PFSK-1 (cell line): ENCODE measurements at regions not wholly inside any gene's neighbourhood (a gene's known extent, or its start where the extent isn't known, plus 50 kb on each side); places are given as distances from the start of the nearest gene placed in this dataset.

ENCODE experiments used
- FOXP2 ChIP-seq: optimal IDR thresholded peaks from 2 replicates; pipeline ENCODE3; 2011; ENCODE audit warnings: borderline replicate concordance, control low read depth, inconsistent platforms; ENCODE audit not compliant: insufficient read depth; ENCODE audit errors: extremely low read length, extremely low read depth
- POLR2AphosphoS5 ChIP-seq: IDR thresholded peaks from 2 replicates; pipeline ENCODE4 v1.6.1; 2012; ENCODE audit warnings: low read depth, mild to moderate bottlenecking, control low read depth, low read length, moderate library complexity
- REST ChIP-seq, 2 experiments: IDR thresholded peaks; 2 replicates each; pipeline versions ENCODE4 v1.6.1 to v1.8.0; 2011 to 2012; ENCODE audit warnings: low read depth in 2 of 2, low read length in 2 of 2, control low read depth in 1 of 2, inconsistent platforms in 1 of 2, mild to moderate bottlenecking in 1 of 2, moderate library complexity in 1 of 2; ENCODE audit not compliant: insufficient read depth in 1 of 2
- SIN3A ChIP-seq: IDR thresholded peaks from 2 replicates; pipeline ENCODE4 v1.6.1; 2012; ENCODE audit warnings: mild to moderate bottlenecking, low read length, moderate library complexity, borderline replicate concordance; ENCODE audit not compliant: insufficient read depth
- TAF1 ChIP-seq: IDR thresholded peaks from 2 replicates; pipeline ENCODE4 v1.6.1; 2012; ENCODE audit warnings: low read length, control low read depth, borderline replicate concordance; ENCODE audit not compliant: insufficient read depth

DNA sequence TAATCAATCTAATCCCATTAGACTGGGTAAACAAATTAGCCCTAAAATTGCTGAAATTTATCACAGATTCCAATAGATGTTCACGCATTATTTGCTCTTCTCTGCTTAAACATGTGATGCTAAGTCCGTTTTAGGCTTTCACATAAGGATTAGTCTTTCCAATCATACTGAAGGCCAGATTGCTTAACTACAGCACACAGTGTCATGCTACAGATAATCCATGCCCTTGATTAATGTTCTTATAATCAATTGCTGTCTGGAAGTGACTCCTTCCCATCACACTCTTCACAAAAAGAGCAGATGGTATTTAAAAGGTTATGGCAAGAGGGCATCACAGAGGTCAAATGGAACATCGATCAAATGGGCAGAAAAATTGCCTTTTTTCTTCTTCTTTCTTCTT, 471.5 kb upstream of the ROBO1 start:
- TF ChIP-seq TAF1 (no peak), SIN3A (no peak)

GRCh38 chr3:80238606-80239005, 470.8 kb upstream of the ROBO1 start:
- TF ChIP-seq SIN3A: no peak
- no peak for TF ChIP-seq REST (IDR thresholded peaks at IDR 0.05; ENCODE audit: insufficient read depth in 1 of 2, low read depth in 2 of 2, low read length in 2 of 2)
- TF ChIP-seq FOXP2: no peak
- TF ChIP-seq POLR2AphosphoS5: no peak
- no peak for TF ChIP-seq TAF1

DNA sequence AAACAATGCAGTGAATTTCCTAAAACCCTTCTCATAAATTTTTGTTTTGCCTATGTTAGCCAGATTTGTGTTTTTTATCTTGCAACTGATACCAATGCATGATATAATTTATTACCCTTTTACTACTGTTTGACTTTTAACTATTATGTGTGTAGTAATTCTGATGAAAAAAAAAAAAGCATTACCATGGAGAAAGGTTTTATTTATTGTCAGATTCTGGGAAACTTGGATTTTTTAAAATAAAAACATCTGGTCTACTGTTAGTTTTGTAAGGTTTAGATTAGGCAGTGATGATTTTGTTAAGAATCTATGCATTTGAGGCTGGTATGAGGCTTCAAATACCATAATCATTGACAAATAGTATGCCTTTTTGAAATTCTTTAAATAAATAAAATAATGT, 470.4 kb upstream of the ROBO1 start:
- TF ChIP-seq REST (IDR thresholded peaks at IDR 0.05; ENCODE audit: insufficient read depth in 1 of 2, low read depth in 2 of 2, low read length in 2 of 2): no peak
- no peak for TF ChIP-seq SIN3A
- no peak for TF ChIP-seq FOXP2
- TF ChIP-seq POLR2AphosphoS5: no peak
- no peak for TF ChIP-seq TAF1

GRCh38 chr3:80234706-80235105, 466.9 kb upstream of the ROBO1 start:
- TF ChIP-seq TAF1: no peak
- no peak for TF ChIP-seq FOXP2
- TF ChIP-seq REST (IDR thresholded peaks at IDR 0.05; ENCODE audit: insufficient read depth in 1 of 2, low read depth in 2 of 2, low read length in 2 of 2): no peak
- no peak for TF ChIP-seq SIN3A
- no peak for TF ChIP-seq POLR2AphosphoS5

DNA sequence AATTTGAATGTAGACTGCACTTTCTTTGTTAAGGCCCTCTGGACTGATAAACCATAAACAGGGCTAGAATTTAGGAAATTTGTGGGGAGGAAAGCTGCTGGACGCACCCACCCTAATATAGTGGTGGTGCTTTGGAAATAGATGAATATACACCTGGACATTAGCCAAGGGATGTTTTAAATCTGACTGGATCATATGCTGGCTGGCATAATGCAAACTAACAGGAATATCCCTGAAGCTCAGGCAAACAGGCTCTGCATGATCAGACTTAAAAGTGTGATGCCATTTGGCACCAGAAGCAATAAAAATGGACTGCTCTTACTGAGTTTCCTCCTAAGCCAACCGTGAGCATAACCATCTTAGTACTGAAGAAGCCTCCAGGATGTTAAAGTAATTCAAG, 465.8 kb upstream of the ROBO1 start:
- TF ChIP-seq TAF1: no peak
- TF ChIP-seq FOXP2: no peak
- TF ChIP-seq POLR2AphosphoS5: no peak
- no peak for TF ChIP-seq REST (IDR thresholded peaks at IDR 0.05; ENCODE audit: insufficient read depth in 1 of 2, low read depth in 2 of 2, low read length in 2 of 2)
- no peak for TF ChIP-seq SIN3A
